Upper lobe of left lung (tissue), 4 donors: ENCODE measurements at regions not wholly inside any gene's neighbourhood (a gene's known extent, or its start where the extent isn't known, plus 50 kb on each side); places are given as distances from the start of the nearest gene placed in this dataset.

Source experiments
- EP300 ChIP-seq, 4 donors: sonication (generic); formaldehyde crosslinking; IDR thresholded peaks; one replicate each; pipeline ENCODE4 v1.5.1; 2017; ENCODE audit warnings: antibody characterized with exemption in 4 of 4, control low read depth in 2 of 4
- TF ChIP-seq, protein P1 (sequence below), 6 experiments: fragments of 450-650 bp in 4 of 6; fragments of 200-600 bp in 2 of 6; sonication (generic) in 2 of 6; IDR thresholded peaks; one replicate each; pipeline ENCODE4 v1.5.1; 2016 to 2019; ENCODE audit warnings: antibody characterized with exemption in 6 of 6

DNA sequence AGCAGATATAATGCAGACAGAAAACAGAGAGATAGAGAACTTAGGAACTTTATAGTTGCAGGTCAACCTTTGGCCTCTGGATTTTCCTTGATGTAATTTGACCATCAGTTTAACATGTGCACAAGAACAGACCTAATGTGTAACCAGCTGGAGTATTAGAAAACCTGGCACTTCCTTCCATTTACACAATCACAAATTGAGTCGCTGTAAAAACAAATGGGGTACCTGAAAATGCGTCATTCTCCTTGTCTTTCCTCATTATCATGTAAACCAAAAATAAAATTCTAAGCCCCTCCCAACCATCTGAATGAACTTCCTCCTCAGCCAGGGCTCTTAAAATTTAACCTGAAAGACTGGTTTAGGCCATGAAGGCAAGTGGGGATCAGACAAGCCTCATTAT, 358.4 kb upstream of the MAGEB16 start:
- TF ChIP-seq, protein P1, sequence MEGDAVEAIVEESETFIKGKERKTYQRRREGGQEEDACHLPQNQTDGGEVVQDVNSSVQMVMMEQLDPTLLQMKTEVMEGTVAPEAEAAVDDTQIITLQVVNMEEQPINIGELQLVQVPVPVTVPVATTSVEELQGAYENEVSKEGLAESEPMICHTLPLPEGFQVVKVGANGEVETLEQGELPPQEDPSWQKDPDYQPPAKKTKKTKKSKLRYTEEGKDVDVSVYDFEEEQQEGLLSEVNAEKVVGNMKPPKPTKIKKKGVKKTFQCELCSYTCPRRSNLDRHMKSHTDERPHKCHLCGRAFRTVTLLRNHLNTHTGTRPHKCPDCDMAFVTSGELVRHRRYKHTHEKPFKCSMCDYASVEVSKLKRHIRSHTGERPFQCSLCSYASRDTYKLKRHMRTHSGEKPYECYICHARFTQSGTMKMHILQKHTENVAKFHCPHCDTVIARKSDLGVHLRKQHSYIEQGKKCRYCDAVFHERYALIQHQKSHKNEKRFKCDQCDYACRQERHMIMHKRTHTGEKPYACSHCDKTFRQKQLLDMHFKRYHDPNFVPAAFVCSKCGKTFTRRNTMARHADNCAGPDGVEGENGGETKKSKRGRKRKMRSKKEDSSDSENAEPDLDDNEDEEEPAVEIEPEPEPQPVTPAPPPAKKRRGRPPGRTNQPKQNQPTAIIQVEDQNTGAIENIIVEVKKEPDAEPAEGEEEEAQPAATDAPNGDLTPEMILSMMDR (IDR thresholded peaks at IDR 0.05), result no peak
- no peak for TF ChIP-seq EP300 (IDR thresholded peaks at IDR 0.05)
